Transverse colon (tissue), 4 donors: ENCODE measurements at regions not wholly inside any gene's neighbourhood (a gene's known extent, or its start where the extent isn't known, plus 50 kb on each side); places are given as distances from the start of the nearest gene placed in this dataset.

Experiments
- CTCF ChIP-seq, 5 experiments: fragments of 200-600 bp in 3 of 5; fragments of 450-650 bp in 2 of 5; sonication (generic) in 3 of 5; IDR thresholded peaks; 1 replicate in 2 of 5; 2 replicates in 3 of 5; pipeline ENCODE4 v1.5.1; 2016 to 2017; ENCODE audit warnings: antibody characterized with exemption in 5 of 5, inconsistent platforms in 3 of 5, mild to moderate bottlenecking in 2 of 5, moderate library complexity in 1 of 5
- EP300 ChIP-seq: sonication (generic); formaldehyde crosslinking; IDR thresholded peaks from one replicate; pipeline ENCODE4 v1.6.1; 2017; ENCODE audit warnings: antibody characterized with exemption, low read depth
- POLR2A ChIP-seq: fragments of 450-650 bp; IDR thresholded peaks from one replicate; pipeline ENCODE4 v1.6.1; 2016; ENCODE audit warnings: antibody characterized with exemption, mild to moderate bottlenecking, moderate library complexity
- POLR2AphosphoS5 ChIP-seq, 3 donors: sonication (generic); formaldehyde crosslinking; IDR thresholded peaks; one replicate each; pipeline ENCODE4 v1.6.1; 2016; ENCODE audit warnings: antibody characterized with exemption in 3 of 3

- TF ChIP-seq CTCF (IDR thresholded peaks at IDR 0.05) (no peak), EP300 (no peak), POLR2A (no peak), POLR2AphosphoS5 (IDR thresholded peaks at IDR 0.05) (no peak)
Measured at GRCh38 chr6:92906385-92906784, 513.0 kb downstream of the EPHA7 start.
